Prostate gland (tissue), 2 donors: ENCODE measurements at regions not wholly inside any gene's neighbourhood (a gene's known extent, or its start where the extent isn't known, plus 50 kb on each side); places are given as distances from the start of the nearest gene placed in this dataset.

ENCODE experiments used
- CTCF ChIP-seq, 4 experiments: fragments of 200-600 bp in 2 of 4; fragments of 450-650 bp in 2 of 4; sonication (generic) in 2 of 4; IDR thresholded peaks; 1 replicate in 3 of 4; 2 replicates in 1 of 4; pipeline ENCODE4 v1.5.1; 2016 to 2019; ENCODE audit warnings: antibody characterized with exemption in 4 of 4, mild to moderate bottlenecking in 2 of 4, moderate library complexity in 2 of 4
- POLR2A ChIP-seq: fragments of 450-650 bp; IDR thresholded peaks from one replicate; pipeline ENCODE4 v1.6.1; 2016; ENCODE audit warnings: antibody characterized with exemption, mild to moderate bottlenecking
- POLR2AphosphoS5 ChIP-seq: sonication (generic); formaldehyde crosslinking; IDR thresholded peaks from one replicate; pipeline ENCODE4 v1.6.1; 2017; ENCODE audit warnings: antibody characterized with exemption

DNA sequence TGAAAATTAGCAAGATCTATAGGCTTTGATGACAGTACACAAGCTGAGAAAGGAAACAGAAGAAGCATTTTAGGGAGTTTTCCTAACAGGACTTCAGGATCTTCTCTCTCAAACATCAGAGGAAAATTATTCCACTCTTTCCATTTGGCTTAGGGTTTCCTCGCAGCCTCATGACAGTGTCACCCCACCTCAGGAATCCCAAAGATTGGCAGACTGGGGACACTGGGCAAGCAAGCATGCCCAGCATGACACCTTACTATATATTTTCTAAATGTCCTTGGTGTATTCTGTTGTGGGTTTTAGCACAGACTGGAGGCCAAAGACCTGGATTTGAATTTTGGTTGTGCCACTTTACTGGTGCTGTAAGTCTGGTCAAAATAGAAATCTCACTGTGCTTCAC lies 482.4 kb upstream of the SOX5 start:
- no peak for TF ChIP-seq CTCF (IDR thresholded peaks at IDR 0.05)
- TF ChIP-seq POLR2AphosphoS5, result no peak
- no peak for TF ChIP-seq POLR2A
